HG02884 (cell line): ENCODE measurements at regions not wholly inside any gene's neighbourhood (a gene's known extent, or its start where the extent isn't known, plus 50 kb on each side); places are given as distances from the start of the nearest gene placed in this dataset.
"Not testable (repeated sequence)": the region's sequence is repeated elsewhere in the genome, so short reads cannot be mapped to it uniquely, and the experiment has no call there.

Experiments used
- ATAC-seq: cut with Tn5 transposase; IDR thresholded peaks from one replicate; pipeline ENCODE4 v1.9.1; 2021; ENCODE audit warnings: mild to moderate bottlenecking, moderate library complexity; ENCODE audit not compliant: unreplicated experiment

DNA sequence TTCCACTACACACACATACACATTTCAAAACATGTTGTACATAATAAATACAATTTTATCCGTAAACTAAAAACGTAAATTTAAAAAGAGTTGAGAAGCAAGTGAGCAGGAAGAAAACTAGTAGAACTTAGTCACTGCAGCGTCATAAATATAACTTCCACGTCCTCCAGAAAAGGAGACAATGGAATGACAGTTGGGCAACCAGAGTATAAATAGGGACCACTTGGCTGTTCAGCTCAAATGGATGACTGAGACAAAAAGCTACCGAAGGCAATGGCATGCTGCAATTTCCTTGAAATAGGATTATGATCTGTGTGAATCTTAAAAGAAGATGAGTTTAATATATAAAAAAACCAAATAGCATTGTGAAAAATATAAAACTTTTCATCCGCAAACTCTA, 438.5 kb upstream of the RGMB start:
- ATAC-seq: no peak

DNA sequence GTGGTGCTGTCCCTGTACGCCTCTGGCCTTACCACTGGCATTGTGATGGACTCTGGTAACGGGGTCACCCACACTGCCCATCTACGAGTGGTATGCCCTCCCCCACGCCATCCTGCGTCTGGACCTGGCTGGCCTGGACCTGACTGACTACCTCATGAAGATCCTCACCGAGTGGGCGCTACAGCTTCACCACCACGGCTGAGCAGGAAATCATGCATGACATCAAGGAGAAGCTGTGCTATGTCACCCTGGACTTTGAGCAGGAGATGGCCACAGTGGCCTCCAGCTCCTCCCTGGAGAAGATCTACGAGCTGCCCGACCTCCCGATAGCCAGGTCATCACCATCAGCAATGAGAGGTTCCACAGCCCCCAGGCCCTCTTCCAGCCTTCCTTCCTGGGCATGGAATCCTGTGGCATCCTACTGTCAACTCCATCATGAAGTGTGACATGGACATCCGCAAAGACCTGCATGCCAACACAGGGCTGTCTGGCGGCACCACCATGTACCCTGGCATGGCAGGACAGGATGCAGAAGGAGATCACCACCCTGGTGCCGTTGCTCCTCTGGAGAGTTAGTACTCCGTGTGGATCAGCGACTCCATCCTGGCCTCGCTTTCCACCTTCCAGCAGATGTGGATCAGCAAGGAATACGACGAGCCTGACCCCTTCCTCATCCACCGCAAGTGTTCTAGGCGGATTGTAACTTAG, 434.2 kb upstream of the RGMB start:
- ATAC-seq: no peak

DNA sequence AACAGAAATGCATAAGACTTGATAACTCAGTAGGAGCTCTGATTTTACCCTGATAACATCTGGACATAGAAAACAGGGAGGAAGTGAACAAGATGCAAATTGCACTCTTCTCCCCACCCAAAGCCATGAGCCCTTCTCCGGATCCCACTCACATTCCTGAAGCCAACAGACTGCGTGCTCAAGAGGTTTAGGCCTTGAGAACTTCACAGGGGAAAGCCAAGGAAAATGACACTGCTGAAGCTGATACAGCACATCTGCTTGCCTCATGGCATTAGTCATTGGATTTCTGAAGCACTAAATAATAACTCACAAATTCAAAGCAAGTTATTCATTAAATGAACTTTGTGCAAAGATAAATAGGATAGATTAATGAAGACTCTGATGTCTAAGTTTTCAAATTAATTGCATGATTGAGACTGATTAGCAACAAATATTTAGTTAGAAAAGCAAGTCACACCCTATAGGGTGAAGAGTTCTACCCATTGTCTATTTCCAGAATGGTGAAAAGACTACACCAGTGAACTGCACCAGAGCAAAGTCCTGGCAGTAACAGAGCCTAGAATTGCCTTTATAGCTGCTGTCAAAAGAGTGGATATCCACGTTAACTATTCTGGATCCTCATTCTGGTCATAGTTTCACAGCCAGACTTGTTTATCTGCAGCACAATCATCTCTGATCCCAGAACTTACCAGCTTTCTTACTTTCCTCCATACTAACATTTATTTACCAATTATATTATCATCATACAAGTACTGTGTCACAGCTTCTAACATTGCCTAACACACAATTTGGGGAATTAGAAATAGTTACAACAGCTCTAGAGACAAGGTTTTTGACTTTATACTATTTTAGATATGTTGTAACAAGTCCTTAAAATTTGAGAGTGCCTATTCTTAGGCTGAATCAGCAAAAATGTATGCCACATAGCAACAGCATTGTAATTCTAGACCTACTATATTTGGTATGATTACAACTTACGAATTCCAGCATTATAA, 432.1 kb upstream of the RGMB start:
- ATAC-seq: no peak

GRCh38 chr5:98342958-98343660, 430.4 kb upstream of the RGMB start:
- ATAC-seq: not testable (repeated sequence)

DNA sequence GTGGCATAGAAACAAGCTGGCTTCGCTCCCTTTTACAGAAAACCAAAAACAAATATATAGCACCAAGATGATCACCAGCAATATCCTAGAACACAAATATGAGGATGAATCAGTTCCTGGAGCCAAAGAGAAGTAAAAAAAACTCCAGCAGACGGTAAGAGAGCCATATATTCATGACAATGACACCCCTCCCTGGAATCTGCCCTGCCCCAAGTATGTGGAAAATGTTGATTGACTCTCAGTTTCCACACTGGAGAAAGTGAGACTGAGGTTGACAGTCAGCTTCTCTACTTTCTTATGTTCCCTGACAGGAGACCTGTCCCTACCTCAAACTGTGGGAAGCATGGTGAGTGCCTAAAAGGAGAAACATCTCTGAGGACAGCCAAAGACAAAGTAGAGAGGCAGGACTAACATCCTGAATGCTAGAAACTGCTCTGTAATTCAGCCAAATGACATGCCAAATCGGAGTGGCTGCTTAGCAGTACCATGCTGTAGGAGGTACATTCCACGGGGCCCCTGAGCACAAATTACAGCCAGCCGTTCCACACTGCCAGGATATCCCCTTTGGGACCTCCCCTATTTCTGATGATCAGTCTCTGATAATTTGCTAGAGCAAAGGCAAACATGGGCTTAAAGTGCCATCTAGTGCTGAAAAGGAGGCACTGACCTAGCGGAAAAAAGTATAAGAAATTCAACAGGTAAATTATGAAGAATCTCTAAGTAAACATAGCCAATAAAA, 424.0 kb upstream of the RGMB start:
- no peak for ATAC-seq

GRCh38 chr5:98349990-98350365, 423.5 kb upstream of the RGMB start:
- no peak for ATAC-seq

DNA sequence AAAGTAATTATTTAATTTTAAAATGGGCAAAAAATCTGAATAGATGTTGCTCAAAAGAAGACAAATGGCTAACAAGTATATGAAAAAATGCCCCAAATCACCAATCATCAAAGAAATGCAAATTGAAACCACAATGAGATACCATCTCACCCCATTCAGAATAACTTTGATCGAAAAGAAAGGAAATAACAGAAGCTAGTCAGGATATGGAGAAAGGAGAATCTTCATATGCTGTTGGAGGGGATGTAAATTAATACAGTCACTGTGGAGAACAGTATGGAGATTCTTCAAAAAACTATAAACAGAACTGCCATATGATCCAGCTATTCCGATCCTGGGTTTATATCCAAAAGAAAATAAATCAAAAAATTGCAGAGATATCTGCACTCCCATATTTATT, 418.5 kb upstream of the RGMB start:
- ATAC-seq: no peak

DNA sequence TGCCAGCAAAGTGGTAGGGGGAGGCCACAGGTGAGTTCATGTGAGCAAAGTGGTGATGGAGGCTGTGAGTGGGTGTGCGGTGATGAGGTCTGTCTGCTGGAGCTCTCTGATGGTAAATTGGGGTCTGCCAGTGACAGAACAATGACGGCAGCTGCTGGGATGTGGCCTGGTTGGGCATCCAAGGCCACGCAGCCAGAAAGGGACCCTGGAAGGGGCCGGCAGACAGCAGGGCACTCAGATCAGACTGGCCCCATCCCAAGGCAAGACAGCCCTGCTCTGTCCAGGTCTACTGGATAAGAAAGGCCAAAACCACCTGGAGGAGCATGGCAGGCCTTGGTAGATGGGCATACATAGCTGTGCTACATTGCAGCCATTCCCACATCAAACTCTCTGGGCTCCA, 412.9 kb upstream of the RGMB start:
- ATAC-seq: no peak

DNA sequence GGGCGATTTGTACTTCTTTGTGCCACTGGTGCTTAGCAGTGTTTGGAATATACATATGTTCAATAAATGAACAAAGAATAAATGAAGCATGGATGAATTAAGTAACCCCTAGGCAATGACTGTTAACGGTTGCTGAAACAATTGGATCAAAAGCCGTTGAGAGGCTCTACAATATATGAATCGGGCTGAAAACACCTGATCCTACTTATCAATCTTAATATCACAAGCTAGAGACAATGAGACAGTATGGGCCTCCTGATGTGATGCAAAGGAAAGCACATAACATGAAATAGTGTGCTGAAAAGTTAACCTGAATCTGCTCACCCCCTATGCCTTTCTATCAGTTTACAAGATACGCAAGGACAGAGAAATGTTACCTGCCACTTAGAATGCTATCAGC, 410.3 kb upstream of the RGMB start:
- no peak for ATAC-seq

DNA sequence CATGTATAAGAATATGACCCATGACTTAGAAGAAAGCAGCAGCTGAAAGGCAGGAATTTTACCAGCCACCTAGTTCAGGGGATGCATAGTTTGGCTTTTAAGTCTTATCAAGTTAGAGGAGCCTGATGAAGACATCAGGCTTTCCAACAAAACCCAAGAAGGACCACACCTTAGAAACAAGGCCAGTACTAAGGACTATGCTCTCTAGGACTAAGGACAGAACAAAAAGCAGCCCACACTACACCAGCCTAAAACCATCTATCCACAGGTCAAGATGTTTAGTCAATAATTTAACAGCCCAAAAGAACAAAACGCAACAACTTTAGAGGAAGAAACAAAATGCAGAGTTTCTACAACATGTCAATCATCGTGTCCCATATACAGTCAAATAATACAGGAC, 408.9 kb upstream of the RGMB start:
- ATAC-seq: no peak

GRCh38 chr5:98365126-98365525, 408.3 kb upstream of the RGMB start:
- ATAC-seq: no peak

GRCh38 chr5:98368141-98368540, 405.3 kb upstream of the RGMB start:
- ATAC-seq: no peak

GRCh38 chr5:98372351-98372750, 401.1 kb upstream of the RGMB start:
- ATAC-seq: no peak

GRCh38 chr5:98391921-98392625, 381.4 kb upstream of the RGMB start:
- ATAC-seq: no peak

- not testable (repeated sequence) for ATAC-seq
Measured at GRCh38 chr5:98393205-98393604, 380.3 kb upstream of the RGMB start.

DNA sequence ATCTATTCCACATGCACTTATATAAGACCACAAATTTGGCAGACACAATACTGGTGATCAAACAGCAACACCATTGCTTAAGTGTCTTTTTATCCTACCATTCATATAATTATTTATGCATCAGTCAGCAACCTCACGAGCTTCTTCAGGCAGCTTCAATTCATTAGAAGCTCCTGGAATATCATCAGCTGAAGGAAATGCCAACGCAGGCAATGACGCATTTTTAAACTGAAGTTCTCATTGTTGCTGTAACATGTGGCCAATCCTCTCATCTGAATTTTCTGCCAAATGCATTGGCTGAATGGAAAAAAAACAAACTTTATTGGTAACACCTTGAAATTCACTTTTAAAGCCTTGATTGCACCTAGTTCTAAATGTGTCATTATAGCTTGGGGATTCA, 376.4 kb upstream of the RGMB start:
- no peak for ATAC-seq

GRCh38 chr5:98398465-98398864, 375.0 kb upstream of the RGMB start:
- ATAC-seq: no peak

DNA sequence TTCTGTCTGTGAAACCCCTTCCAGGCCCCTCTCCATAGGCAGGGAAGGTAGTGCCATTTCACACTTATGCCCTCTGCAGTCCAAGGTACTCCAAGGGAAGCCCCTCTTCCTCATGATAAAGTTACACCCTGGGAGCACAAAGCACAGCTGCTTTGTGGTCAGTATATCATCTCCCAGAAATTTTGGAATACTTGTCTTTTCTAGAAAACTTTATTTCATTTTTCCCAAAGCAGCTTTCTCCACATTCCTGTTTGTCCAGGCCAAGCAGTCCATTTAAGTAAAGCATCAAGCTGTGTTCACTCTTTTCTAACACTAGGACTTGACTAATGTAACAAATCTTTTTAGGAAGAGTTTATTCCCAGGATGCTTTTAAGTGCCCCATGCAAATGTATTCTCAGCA, 371.8 kb upstream of the RGMB start:
- no peak for ATAC-seq

GRCh38 chr5:98402130-98402529, 371.3 kb upstream of the RGMB start:
- no peak for ATAC-seq

- no peak for ATAC-seq
Measured at GRCh38 chr5:98403131-98403530, 370.3 kb upstream of the RGMB start.
